Glutamatergic neuron (in vitro differentiated cells): ENCODE measurements at regions not wholly inside any gene's neighbourhood (a gene's known extent, or its start where the extent isn't known, plus 50 kb on each side); places are given as distances from the start of the nearest gene placed in this dataset.

Source experiments
- DNase-seq: peaks from one replicate; pipeline ENCODE4 v3.0.0; 2022
- H3K27ac Mint-ChIP-seq: one replicate; pipeline ENCODE4 v1.8.0; 2020; ENCODE audit warnings: mild to moderate bottlenecking, mixed read lengths, inconsistent platforms; ENCODE audit not compliant: unreplicated experiment
- H3K27me3 Mint-ChIP-seq: one replicate; pipeline ENCODE4 v1.8.0; 2020; ENCODE audit warnings: mild to moderate bottlenecking, moderate library complexity, mixed read lengths, inconsistent platforms; ENCODE audit not compliant: unreplicated experiment
- H3K36me3 Mint-ChIP-seq: one replicate; pipeline ENCODE4 v1.8.0; 2020; ENCODE audit warnings: mild to moderate bottlenecking, mixed read lengths, inconsistent platforms; ENCODE audit not compliant: unreplicated experiment
- H3K4me1 Mint-ChIP-seq: one replicate; pipeline ENCODE4 v1.8.0; 2020; ENCODE audit warnings: mild to moderate bottlenecking, low read depth, mixed read lengths, inconsistent platforms; ENCODE audit not compliant: unreplicated experiment
- H3K4me3 Mint-ChIP-seq: one replicate; pipeline ENCODE4 v1.8.0; 2020; ENCODE audit warnings: mild to moderate bottlenecking, mixed read lengths, inconsistent platforms; ENCODE audit not compliant: unreplicated experiment
- H3K9me3 Mint-ChIP-seq: one replicate; pipeline ENCODE4 v1.8.0; 2020; ENCODE audit warnings: mild to moderate bottlenecking, moderate library complexity, mixed read lengths, inconsistent platforms; ENCODE audit not compliant: unreplicated experiment
- TF ChIP-seq, protein P1 (sequence below): fragments of 200-600 bp; sonication (generic); IDR thresholded peaks from one replicate; pipeline ENCODE4 v1.5.0; 2021; ENCODE audit not compliant: partially characterized antibody, unreplicated experiment

DNA sequence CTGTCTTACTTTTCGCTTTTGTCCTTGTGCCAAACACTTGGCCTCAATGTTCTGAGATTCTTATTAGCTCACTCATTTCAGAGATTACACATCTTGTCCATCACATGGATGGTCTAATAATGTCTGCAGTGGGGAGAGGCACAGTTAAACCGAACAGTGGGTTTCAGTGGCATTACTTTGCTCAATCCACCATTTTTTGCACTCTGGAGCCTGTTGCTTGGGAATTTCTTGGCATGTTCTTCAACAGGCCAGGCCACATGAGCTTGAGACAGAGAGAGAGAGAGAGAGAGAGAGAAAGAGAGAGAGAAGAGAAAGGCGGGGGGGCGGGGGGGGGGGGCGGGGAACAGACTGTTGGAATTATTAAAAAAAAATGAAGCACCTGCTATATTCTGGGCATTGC lies 1327.8 kb upstream of the WWC1 start:
- Mint-ChIP-seq H3K27ac (no peak overlapping the region), H3K36me3 (no peaks in the 10 kb centered on the region), H3K9me3 (no peaks in the 10 kb centered on the region), H3K27me3 (no peaks in the 10 kb centered on the region), H3K4me1 (no peaks in the 10 kb centered on the region), H3K4me3 (no peak overlapping the region)
- TF ChIP-seq, protein P1, sequence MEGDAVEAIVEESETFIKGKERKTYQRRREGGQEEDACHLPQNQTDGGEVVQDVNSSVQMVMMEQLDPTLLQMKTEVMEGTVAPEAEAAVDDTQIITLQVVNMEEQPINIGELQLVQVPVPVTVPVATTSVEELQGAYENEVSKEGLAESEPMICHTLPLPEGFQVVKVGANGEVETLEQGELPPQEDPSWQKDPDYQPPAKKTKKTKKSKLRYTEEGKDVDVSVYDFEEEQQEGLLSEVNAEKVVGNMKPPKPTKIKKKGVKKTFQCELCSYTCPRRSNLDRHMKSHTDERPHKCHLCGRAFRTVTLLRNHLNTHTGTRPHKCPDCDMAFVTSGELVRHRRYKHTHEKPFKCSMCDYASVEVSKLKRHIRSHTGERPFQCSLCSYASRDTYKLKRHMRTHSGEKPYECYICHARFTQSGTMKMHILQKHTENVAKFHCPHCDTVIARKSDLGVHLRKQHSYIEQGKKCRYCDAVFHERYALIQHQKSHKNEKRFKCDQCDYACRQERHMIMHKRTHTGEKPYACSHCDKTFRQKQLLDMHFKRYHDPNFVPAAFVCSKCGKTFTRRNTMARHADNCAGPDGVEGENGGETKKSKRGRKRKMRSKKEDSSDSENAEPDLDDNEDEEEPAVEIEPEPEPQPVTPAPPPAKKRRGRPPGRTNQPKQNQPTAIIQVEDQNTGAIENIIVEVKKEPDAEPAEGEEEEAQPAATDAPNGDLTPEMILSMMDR, result no peak
- no peak for DNase-seq

GRCh38 chr5:166977911-166978422 lies 1313.5 kb upstream of the WWC1 start:
- H3K4me3 Mint-ChIP-seq, result peak overlapping the region; percentile 75
- H3K4me1 Mint-ChIP-seq, result peaks cover 3% of the 10 kb centered on the region

GRCh38 chr5:166979307-166979895 lies 1312.0 kb upstream of the WWC1 start:
- peak overlapping the region; percentile 92 for H3K4me3 Mint-ChIP-seq
- no peak for DNase-seq
- peaks cover 7% of the 10 kb centered on the region for H3K27me3 Mint-ChIP-seq
- peak overlapping the region; percentile 24 for H3K27ac Mint-ChIP-seq
- peaks cover 6% of the 10 kb centered on the region for H3K9me3 Mint-ChIP-seq
- no peaks in the 10 kb centered on the region for H3K36me3 Mint-ChIP-seq
- peaks cover 3% of the 10 kb centered on the region for H3K4me1 Mint-ChIP-seq
- TF ChIP-seq, protein P1, result no peak

More at GRCh38 chr5:166977911-166978422, 1313.5 kb upstream of the WWC1 start:
- Mint-ChIP-seq H3K36me3 (no peaks in the 10 kb centered on the region), H3K9me3 (peaks cover 4% of the 10 kb centered on the region), H3K27ac (peak overlapping the region; percentile 29), H3K27me3 (peaks cover 7% of the 10 kb centered on the region)
- no peak for DNase-seq
- TF ChIP-seq, protein P1, result no peak

DNA sequence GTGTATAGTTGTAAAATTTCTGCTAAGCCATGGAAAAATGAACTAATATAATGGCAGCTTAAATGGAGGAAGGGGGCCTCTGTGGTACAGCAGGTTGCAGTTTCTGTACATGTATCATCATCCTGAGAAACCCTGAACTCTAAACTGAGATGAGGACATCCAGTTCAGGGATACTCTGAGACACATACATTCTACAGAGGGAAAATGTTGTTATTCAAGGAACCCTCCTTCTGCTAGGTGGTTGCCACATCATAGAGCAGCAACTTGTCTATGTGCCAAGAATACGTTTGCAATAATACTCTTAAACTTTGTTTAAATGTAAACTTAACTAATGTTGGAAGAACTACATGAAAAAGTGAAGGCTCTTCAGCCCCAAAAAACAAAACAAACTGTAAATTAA lies 1310.8 kb upstream of the WWC1 start:
- TF ChIP-seq, protein P1, result no peak
- H3K4me3 Mint-ChIP-seq, result no peak overlapping the region

GRCh38 chr5:166982226-166982625 lies 1309.2 kb upstream of the WWC1 start:
- TF ChIP-seq, protein P1, result no peak
- H3K4me3 Mint-ChIP-seq, result no peak overlapping the region

More for the DNA sequence above, 1310.8 kb upstream of the WWC1 start:
- H3K9me3 Mint-ChIP-seq, result peaks cover 6% of the 10 kb centered on the region
- H3K4me1 Mint-ChIP-seq, result peaks cover 3% of the 10 kb centered on the region
- no peak overlapping the region for H3K27ac Mint-ChIP-seq
- no peak for DNase-seq
- peaks cover 7% of the 10 kb centered on the region for H3K27me3 Mint-ChIP-seq
- no peaks in the 10 kb centered on the region for H3K36me3 Mint-ChIP-seq

More at GRCh38 chr5:166982226-166982625, 1309.2 kb upstream of the WWC1 start:
- no peak for DNase-seq
- H3K27ac Mint-ChIP-seq, result no peak overlapping the region
- H3K9me3 Mint-ChIP-seq, result peaks cover 4% of the 10 kb centered on the region
- no peaks in the 10 kb centered on the region for H3K36me3 Mint-ChIP-seq
- peaks cover 4% of the 10 kb centered on the region for H3K27me3 Mint-ChIP-seq
- peaks cover 3% of the 10 kb centered on the region for H3K4me1 Mint-ChIP-seq
